Left lung (tissue), 4 donors: ENCODE measurements at regions not wholly inside any gene's neighbourhood (a gene's known extent, or its start where the extent isn't known, plus 50 kb on each side); places are given as distances from the start of the nearest gene placed in this dataset.

Experiments
- ATAC-seq: fragments of 200-7000 bp; cut with Tn5 transposase; one replicate; pipeline ENCODE4 v1.9.1; 2020; ENCODE audit warnings: moderate library complexity
- DNase-seq, 4 donors: peaks; one replicate each; pipeline ENCODE4 v3.0.0-alpha.2; 2013 to 2020
- H3K27ac ChIP-seq, 2 donors: fragments of 200-600 bp; sonication (generic) in 1 of 2; one replicate each; pipeline versions ENCODE4 v1.5.0 to v1.8.0; 2020 to 2021
- H3K27me3 ChIP-seq, 2 donors: fragments of 200-600 bp; sonication (generic) in 1 of 2; one replicate each; pipeline versions ENCODE4 v1.5.0 to v1.8.0; 2020 to 2021
- H3K36me3 ChIP-seq, 2 donors: fragments of 200-600 bp; sonication (generic) in 1 of 2; one replicate each; pipeline versions ENCODE4 v1.5.0 to v1.8.0; 2020 to 2021
- H3K4me1 ChIP-seq, 2 donors: fragments of 200-600 bp; one replicate each; pipeline ENCODE4 v1.8.0; 2021
- H3K4me3 ChIP-seq, 2 donors: fragments of 200-600 bp; sonication (generic) in 1 of 2; one replicate each; pipeline versions ENCODE4 v1.5.0 to v1.8.0; 2020 to 2021; ENCODE audit warnings: mild to moderate bottlenecking in 1 of 2
- H3K9me3 ChIP-seq, 2 donors: fragments of 200-600 bp; sonication (generic) in 1 of 2; one replicate each; pipeline versions ENCODE4 v1.5.0 to v1.8.0; 2020 to 2021
- CTCF ChIP-seq, 2 donors: fragments of 200-600 bp; sonication (generic) in 1 of 2; IDR thresholded peaks; one replicate each; pipeline versions ENCODE4 v1.5.0 to v1.8.0; 2021; ENCODE audit warnings: antibody characterized with exemption in 2 of 2
- intact Hi-C, 2 donors: fragments of 100-400 bp; cut with DNase I; formaldehyde crosslinking; loops; one replicate each; pipeline versions ENCODE4 v1.11.2 to v1.14.2; 2022
- donor health status: DM: no; HTN: yes; CAD: no.
- donor health status: DM: no; HTN: no; CAD: no.

GRCh38 chr5:174570662-174571061 lies 153.7 kb upstream of the MSX2 start:
- intact Hi-C loops = no loop called here
- Histone ChIP-seq H3K9me3 (no peaks in the 10 kb centered on the region), H3K27ac (no peak overlapping the region), H3K4me1 (no peaks in the 10 kb centered on the region), H3K27me3 (peaks cover 0 to 13% of the 10 kb centered on the region in 2 donors), H3K36me3 (no peaks in the 10 kb centered on the region), H3K4me3 (no peak overlapping the region)
- DNase-seq (no peak), ATAC-seq (no peak)
- no peak for TF ChIP-seq CTCF (IDR thresholded peaks at IDR 0.05)

GRCh38 chr5:174571662-174572397 lies 152.6 kb upstream of the MSX2 start:
- Histone ChIP-seq H3K27me3 (peaks cover 0 to 21% of the 10 kb centered on the region in 2 donors), H3K27ac (no peak overlapping the region), H3K36me3 (no peaks in the 10 kb centered on the region), H3K4me3 (no peak overlapping the region), H3K9me3 (no peaks in the 10 kb centered on the region), H3K4me1 (no peaks in the 10 kb centered on the region)
- DNase-seq = peak in 3 of 4 donors; percentile 49 to 89 (median 75)
- ATAC-seq = peak; percentile 82
- intact Hi-C loops = no loop called here
- no peak for TF ChIP-seq CTCF (IDR thresholded peaks at IDR 0.05)

- H3K27ac ChIP-seq = no peak overlapping the region
- no peaks in the 10 kb centered on the region for H3K36me3 ChIP-seq
- no peak for TF ChIP-seq CTCF (IDR thresholded peaks at IDR 0.05)
- intact Hi-C loops = no loop called here
- H3K27me3 ChIP-seq = peaks cover 0 to 21% of the 10 kb centered on the region in 2 donors
- H3K9me3 ChIP-seq = no peaks in the 10 kb centered on the region
- DNase-seq (no peak), ATAC-seq (no peak)
- H3K4me1 ChIP-seq = no peaks in the 10 kb centered on the region
- H3K4me3 ChIP-seq = no peak overlapping the region
Measured at GRCh38 chr5:174572591-174572990, 151.8 kb upstream of the MSX2 start.

- peaks cover 0 to 13% of the 10 kb centered on the region in 2 donors for H3K27me3 ChIP-seq
- no peaks in the 10 kb centered on the region for H3K4me1 ChIP-seq
- ATAC-seq (peak; percentile 75), DNase-seq (peak in 3 of 4 donors; percentile 31 to 66 (median 44))
- intact Hi-C loops = no loop called here
- no peak overlapping the region for H3K27ac ChIP-seq
- no peak for TF ChIP-seq CTCF (IDR thresholded peaks at IDR 0.05)
- no peak overlapping the region for H3K4me3 ChIP-seq
- H3K36me3 ChIP-seq = no peaks in the 10 kb centered on the region
- no peaks in the 10 kb centered on the region for H3K9me3 ChIP-seq
Measured at GRCh38 chr5:174573221-174573994, 151.0 kb upstream of the MSX2 start.

- no peak overlapping the region for H3K4me3 ChIP-seq
- no peak for TF ChIP-seq CTCF (IDR thresholded peaks at IDR 0.05)
- no peak for ATAC-seq
Measured at GRCh38 chr5:174575043-174575442, 149.3 kb upstream of the MSX2 start.

More at GRCh38 chr5:174575043-174575442, 149.3 kb upstream of the MSX2 start:
- no peaks in the 10 kb centered on the region for H3K9me3 ChIP-seq
- peaks cover 0 to 14% of the 10 kb centered on the region in 2 donors for H3K27me3 ChIP-seq
- no peak for DNase-seq
- H3K27ac ChIP-seq = no peak overlapping the region
- H3K4me1 ChIP-seq = no peaks in the 10 kb centered on the region
- intact Hi-C loops = no loop called here
- no peaks in the 10 kb centered on the region for H3K36me3 ChIP-seq
